Progenitor cell of endocrine pancreas (in vitro differentiated cells): ENCODE measurements at regions not wholly inside any gene's neighbourhood (a gene's known extent, or its start where the extent isn't known, plus 50 kb on each side); places are given as distances from the start of the nearest gene placed in this dataset.

Source experiments
- DNase-seq: peaks from one replicate; pipeline ENCODE4 v3.0.0; 2021; ENCODE audit warnings: low spot score; ENCODE audit not compliant: unreplicated experiment
- H3K27ac Mint-ChIP-seq: 2 replicates; pipeline ENCODE4 v1.8.0; 2021; ENCODE audit warnings: mild to moderate bottlenecking, moderate library complexity, mixed read lengths
- H3K27me3 Mint-ChIP-seq: 2 replicates; pipeline ENCODE4 v1.8.0; 2021; ENCODE audit warnings: mixed read lengths
- H3K36me3 Mint-ChIP-seq: 2 replicates; pipeline ENCODE4 v1.8.0; 2022; ENCODE audit warnings: mixed read lengths; ENCODE audit not compliant: insufficient read depth
- H3K4me1 Mint-ChIP-seq: 2 replicates; pipeline ENCODE4 v1.8.0; 2021; ENCODE audit warnings: low read depth, mixed read lengths
- H3K4me3 Mint-ChIP-seq: 2 replicates; pipeline ENCODE4 v1.8.0; 2021; ENCODE audit warnings: low read depth, mild to moderate bottlenecking, moderate library complexity, mixed read lengths
- H3K9me3 Mint-ChIP-seq: 2 replicates; pipeline ENCODE4 v1.8.0; 2021; ENCODE audit warnings: low read depth, mixed read lengths
- TF ChIP-seq, protein P1 (sequence below): fragments of 200-600 bp; sonication (generic); IDR thresholded peaks from one replicate; pipeline ENCODE4 v1.5.0; 2021; ENCODE audit warnings: antibody characterized with exemption, mild to moderate bottlenecking; ENCODE audit not compliant: unreplicated experiment

DNA sequence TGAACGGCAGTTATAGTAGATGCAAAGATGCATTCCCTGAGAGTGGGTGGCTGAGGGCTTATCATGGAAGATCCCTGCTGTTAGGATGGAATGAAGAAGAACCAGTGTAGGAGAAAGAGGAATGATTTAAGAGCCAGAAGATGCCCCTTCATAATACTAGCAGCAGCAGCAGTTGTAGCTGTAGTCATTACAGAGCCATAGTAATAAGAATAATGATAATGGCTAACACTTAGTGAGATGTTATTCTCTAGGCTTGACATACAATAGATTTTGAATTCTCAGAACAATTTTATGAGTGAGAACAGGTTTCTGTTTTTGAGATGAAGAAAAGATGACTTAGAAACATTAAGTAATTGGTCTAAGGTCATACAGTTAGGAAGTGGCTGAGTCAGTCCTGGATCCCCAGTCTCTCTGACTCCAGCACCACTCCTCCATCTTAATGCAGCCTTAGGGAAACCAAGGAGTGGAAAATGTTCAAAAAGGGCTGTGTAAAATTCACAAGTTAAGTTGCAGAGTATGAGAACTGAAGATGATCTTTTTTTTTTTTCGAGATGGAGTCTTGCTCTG lies 459.4 kb upstream of the SGCD start:
- no peak for DNase-seq
- Mint-ChIP-seq H3K4me3 (no peak overlapping the region), H3K36me3 (no peaks in the 10 kb centered on the region), H3K9me3 (no peaks in the 10 kb centered on the region), H3K27me3 (peaks cover 24% of the 10 kb centered on the region), H3K4me1 (peaks cover 6% of the 10 kb centered on the region), H3K27ac (no peak overlapping the region)
- TF ChIP-seq, protein P1, sequence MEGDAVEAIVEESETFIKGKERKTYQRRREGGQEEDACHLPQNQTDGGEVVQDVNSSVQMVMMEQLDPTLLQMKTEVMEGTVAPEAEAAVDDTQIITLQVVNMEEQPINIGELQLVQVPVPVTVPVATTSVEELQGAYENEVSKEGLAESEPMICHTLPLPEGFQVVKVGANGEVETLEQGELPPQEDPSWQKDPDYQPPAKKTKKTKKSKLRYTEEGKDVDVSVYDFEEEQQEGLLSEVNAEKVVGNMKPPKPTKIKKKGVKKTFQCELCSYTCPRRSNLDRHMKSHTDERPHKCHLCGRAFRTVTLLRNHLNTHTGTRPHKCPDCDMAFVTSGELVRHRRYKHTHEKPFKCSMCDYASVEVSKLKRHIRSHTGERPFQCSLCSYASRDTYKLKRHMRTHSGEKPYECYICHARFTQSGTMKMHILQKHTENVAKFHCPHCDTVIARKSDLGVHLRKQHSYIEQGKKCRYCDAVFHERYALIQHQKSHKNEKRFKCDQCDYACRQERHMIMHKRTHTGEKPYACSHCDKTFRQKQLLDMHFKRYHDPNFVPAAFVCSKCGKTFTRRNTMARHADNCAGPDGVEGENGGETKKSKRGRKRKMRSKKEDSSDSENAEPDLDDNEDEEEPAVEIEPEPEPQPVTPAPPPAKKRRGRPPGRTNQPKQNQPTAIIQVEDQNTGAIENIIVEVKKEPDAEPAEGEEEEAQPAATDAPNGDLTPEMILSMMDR, result no peak

DNA sequence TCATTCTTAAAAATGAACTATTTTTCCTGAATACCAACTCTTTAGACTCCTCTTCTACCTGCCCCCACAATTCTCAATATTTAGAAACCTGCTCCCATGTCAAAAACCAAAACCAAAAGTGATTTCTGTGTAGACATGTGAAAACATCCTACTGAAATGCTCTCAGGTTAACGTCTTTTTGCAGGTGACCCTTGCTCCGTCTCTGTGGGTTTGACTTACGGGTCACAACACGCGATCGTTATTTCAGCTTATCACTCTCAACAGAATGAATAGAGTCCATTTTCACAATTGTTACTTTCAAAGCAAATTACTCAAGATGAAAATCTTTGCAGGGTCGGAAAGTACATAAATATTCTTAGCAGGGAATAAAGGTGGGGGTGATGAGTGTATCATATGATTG lies 456.3 kb upstream of the SGCD start:
- Mint-ChIP-seq H3K27me3 (peaks cover 35% of the 10 kb centered on the region), H3K27ac (no peak overlapping the region), H3K4me1 (peaks cover 6% of the 10 kb centered on the region), H3K4me3 (no peak overlapping the region), H3K9me3 (no peaks in the 10 kb centered on the region), H3K36me3 (no peaks in the 10 kb centered on the region)
- TF ChIP-seq, protein P1, result no peak
- no peak for DNase-seq

DNA sequence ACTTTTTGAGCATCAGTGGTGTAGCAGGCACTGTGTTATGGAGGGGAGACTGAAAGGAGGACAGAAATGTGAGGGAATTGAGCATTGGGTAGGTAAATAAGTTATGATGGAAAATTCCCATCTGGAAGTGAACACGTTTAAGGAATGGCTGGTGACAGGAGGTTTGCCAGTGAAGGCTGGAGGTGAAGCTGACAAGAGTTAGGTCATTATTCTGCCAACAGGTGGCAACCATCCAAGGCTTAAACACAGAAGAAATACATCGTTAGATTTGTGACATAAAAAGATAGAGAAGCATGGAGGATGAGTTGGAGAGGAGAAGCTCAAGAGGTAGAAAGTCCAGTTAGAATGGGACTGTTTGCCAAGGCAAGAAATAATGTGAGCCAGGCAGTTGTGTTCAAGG lies 455.3 kb upstream of the SGCD start:
- Mint-ChIP-seq H3K36me3 (no peaks in the 10 kb centered on the region), H3K27ac (no peak overlapping the region), H3K4me3 (no peak overlapping the region), H3K27me3 (peaks cover 35% of the 10 kb centered on the region), H3K9me3 (no peaks in the 10 kb centered on the region), H3K4me1 (peaks cover 5% of the 10 kb centered on the region)
- TF ChIP-seq, protein P1, result no peak
- DNase-seq, result no peak

DNA sequence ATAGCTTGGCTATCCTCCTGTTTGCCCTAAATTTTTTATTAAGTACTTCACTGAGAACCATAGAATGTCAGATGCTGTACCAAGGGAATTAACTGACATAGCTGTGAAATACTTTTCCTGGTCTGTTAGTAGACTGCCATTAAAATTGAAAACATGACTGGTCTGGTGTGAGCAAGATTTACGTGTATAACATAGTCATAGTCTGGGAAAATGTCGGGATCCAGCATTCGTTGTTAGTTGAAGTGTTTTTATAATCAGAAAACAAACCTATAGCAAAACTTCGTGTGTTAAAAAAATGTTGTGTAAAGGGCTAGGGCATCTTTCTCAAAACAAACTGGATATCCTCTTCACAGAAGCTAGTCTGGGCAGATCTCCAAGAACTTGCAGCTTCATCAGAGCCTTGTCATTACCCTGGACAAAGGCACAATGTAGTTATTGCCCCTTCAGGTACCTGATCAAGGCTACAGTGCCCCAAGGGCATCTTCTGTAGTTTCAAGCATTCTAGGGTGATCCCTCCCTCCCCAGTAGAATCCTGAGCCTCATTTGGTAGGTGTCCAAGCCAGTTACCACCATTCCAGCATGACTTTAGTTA lies 454.2 kb upstream of the SGCD start:
- H3K36me3 Mint-ChIP-seq, result no peaks in the 10 kb centered on the region
- TF ChIP-seq, protein P1, result no peak
- H3K27ac Mint-ChIP-seq, result no peak overlapping the region
- no peak overlapping the region for H3K4me3 Mint-ChIP-seq
- DNase-seq, result no peak
- H3K4me1 Mint-ChIP-seq, result peaks cover 5% of the 10 kb centered on the region
- H3K9me3 Mint-ChIP-seq, result no peaks in the 10 kb centered on the region
- peaks cover 44% of the 10 kb centered on the region for H3K27me3 Mint-ChIP-seq

DNA sequence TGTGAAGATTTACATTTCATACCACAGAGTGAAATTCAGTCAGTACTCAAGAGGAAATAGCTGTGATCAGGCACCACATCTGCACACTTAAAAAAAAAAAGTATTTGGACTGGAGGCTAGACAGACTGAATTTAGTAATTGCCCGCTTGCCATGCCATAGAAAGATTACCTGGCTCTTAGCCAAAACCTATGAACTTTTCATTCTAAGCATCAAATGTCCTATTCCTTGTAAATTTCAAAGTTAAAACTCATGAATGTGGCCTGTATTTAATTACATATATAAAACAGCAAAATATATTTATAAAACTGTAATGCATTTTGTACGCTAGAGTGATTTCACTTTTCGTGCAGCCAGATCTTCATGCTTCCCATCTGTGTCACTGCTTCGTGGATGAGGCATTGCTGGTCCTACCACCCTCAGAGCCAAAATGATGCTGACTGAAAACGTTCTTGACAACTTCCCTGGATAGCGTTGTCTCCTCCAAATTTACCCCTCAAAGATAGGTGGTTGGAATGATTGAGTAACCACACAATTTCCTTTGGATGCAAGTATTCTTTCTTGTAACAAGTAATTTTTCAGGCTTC lies 447.9 kb upstream of the SGCD start:
- peaks cover 64% of the 10 kb centered on the region for H3K27me3 Mint-ChIP-seq
- H3K4me1 Mint-ChIP-seq, result peaks cover 5% of the 10 kb centered on the region
- TF ChIP-seq, protein P1, result no peak
- no peak overlapping the region for H3K4me3 Mint-ChIP-seq
- no peak for DNase-seq
- no peaks in the 10 kb centered on the region for H3K36me3 Mint-ChIP-seq
- H3K9me3 Mint-ChIP-seq, result no peaks in the 10 kb centered on the region
- no peak overlapping the region for H3K27ac Mint-ChIP-seq
